Stimulated activated CD8-positive, alpha-beta memory T cell treated with anti-CD3 and anti-CD28 coated beads, Interleukin-4, amount 100 ng/mL, for 1 hour (primary cell): ENCODE measurements at regions not wholly inside any gene's neighbourhood (a gene's known extent, or its start where the extent isn't known, plus 50 kb on each side); places are given as distances from the start of the nearest gene placed in this dataset.

Source experiments
- DNase-seq, 2 donors: peaks; one replicate each; pipeline ENCODE4 v3.0.0-alpha.2; 2020; ENCODE audit warnings: low read depth in 2 of 2, low spot score in 1 of 2

DNA sequence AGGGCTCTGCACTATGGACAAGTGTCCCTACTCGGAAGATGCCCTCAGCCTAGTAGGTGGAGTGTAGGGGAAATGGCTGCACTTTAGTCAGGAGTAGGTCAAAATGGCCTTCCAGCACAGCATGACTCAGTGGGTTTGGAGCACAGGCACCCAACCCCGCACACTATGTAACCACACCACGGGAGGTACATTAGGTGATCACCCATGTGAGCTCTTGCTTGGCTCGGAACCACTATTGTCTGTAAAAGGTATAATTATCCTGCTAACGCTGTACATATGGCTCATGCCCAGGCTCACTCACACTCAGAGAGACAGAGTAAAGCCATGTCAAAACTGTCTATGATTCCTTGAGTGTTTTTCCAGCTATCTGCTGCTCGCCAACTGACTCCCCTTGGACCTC is 156.9 kb upstream of the DACH1 start:
- no peak for DNase-seq

DNA sequence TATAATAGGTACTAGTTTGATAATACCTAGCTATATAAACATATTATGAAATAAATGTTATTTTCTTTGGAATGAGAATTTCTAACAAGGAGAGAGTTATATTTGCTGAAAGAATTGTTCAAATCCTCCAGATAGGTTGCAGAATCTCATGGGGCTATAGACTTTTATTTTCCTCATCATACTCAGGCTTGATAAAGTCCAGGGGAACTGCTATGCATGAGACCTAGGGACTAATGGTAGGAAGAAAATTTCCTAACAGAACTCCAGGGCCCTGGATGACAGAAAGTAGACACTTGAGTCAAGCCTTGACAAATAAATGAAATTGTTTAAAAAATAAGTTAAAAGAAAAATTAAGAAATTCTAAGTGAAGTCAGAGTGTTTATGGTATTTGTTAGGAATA is 138.5 kb upstream of the DACH1 start:
- no peak for DNase-seq

DNA sequence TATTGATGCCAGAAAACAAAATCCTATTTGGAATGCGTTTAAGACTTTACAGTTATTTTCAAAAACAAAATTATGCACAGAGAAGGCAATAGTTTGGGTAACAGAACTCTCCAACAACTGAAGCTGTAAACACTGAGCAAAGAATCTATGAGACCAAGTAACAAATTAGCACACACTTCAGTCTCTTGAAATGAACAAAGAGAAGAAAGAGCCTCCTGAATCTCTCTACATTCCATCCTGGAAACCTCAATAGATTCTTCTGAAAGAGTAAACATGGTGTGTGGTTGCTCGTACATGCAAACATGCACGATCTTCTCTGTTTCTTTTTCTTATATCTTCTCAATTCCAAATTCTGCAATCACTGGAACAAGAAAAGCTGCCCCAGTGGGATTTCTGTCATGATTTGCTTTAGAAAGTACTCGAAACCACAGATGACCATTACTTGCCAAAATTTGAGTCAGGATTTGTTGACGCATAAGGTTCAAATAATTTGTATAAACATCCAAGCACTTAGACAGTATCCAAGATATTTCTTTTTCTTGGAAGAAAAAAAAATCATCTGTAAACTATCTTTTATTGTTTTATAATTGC is 137.9 kb upstream of the DACH1 start:
- DNase-seq, result no peak

DNA sequence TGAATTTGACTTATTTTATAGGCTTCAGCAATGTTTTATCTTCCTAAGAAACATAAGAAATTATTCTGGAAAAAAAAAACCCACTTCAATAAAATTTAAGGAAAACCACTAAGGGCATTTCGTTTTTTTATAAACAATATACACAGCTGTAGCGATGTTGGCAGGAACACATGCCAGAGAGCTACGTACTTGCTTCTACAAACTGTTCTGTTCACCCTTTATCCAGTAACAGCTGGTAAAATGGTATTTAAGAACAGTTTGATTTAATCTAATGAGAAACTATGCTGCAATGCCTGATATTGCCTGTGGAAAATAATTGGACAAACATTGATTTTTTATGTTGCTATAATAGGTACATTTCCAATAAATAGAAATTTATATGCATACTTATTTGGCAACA is 137.2 kb upstream of the DACH1 start:
- DNase-seq, result no peak

DNA sequence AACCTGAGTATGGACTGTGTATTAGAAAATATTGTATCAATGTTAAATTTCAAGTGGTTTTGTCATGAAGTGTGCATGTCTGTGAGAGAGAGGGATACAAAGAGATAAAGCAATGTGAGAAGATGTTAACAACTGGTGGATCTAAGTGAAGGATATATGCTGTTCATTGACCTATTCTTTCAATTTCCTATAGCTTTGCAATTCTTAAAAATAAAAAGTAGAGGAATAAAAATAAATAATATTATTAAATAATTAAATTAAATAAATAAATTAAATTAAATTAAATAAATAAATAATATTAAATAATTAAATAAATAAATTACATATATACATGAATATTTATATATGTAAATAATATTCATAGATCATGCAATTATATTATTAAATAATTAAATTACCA is 131.2 kb upstream of the DACH1 start:
- no peak for DNase-seq

DNA sequence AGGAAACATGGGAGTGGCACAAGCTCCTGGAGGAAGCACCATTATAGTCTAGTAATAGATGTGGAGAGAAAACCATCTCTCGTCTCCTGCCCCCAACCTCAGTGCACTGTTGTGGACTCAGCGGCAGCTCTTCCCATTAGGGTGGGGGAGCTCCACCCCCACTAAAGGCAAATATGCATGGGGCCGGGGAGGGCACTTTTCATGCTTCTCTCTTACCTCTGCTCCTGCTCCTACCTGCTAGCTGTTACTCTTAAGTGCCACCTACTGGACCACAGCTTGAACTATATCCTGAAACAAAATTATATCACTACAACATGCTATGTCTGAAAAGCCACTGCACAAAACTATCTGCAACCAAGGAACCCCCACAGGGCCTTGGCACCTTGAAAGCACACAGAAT is 112.6 kb upstream of the DACH1 start:
- no peak for DNase-seq

DNA sequence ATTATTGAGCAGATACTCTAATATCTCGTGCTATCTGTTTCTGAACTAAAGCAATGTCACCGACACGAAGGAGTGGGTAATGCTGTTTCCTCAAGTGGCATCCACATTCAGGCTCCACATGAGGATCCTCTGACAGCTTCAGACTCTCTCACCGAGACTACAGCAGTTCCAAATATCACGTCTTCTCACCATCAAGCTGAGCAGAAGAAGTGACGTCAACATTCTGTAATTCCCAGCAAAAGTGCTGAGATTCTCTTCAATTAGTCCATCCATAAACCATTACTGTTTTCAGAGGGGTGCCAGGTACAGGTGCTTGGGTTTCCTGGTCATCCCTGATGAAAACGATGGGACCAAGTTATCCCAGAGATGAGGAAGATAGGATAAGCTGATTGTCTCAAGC is 110.0 kb upstream of the DACH1 start:
- no peak for DNase-seq

DNA sequence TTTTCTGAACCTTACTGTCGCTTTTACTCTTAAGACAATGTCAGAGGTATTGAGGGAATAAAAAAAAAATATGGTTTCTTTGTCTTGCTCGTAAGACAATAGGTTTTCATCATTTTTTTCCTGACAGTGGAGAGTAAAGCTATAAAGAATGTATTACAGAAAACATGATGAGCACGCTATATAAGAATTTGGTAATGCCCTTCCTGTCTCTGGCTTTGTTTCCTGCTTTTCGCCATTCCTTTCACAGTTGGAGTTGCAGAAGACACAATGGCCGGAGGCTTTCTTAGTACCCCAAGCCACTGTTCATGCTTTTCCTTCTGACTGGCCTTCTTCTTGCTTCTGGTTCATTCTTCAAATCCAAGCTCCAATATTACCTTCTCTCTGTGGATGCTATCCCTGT is 101.0 kb upstream of the DACH1 start:
- DNase-seq, result no peak

DNA sequence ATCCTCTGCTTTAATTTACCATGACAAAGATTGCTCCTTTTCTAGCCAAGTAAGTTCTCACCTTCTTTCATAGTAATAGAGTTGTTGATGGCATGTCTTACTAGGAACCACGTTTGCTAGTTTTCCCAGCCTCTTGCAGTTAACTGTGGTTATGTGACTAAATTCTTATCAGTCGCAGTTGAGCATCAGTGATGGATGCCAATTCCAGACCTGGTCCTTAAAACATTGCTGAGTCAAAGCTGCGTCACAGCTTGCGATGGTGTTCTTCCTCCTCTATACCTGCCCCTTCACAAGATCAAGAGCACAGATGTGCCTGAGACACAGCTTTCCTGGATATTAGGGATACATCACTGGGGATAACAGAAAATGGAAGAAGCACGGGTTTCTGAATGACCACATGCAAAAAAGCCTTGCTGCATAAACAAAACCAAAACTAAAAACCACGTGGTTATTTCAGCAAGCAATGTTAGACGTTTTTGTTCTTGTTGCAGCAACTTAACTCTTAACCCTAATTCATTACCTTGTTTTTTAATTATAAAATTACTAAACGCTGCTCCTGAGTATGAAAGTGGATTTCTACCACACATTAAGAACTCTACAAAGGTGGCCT is 97.6 kb upstream of the DACH1 start:
- no peak for DNase-seq

DNA sequence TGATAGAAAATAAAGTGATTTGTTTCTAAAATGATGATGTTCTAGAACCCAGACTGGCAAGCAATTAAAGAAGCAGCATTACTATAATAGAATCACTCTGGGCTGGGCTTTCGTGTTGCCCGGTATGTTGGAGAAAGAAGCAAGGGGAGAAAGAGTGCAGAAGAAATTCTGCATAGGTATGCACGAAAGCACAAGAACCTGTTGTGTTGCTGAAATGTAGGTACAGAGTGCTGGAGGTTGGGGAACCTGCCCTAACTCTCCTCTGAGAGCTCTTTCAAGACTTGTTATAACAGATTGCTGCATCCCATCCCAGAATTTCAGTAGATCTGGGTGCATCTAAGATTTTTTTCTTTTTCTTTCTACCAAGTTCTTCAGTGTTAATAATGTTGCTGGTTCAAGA is 95.7 kb upstream of the DACH1 start:
- DNase-seq, result no peak

DNA sequence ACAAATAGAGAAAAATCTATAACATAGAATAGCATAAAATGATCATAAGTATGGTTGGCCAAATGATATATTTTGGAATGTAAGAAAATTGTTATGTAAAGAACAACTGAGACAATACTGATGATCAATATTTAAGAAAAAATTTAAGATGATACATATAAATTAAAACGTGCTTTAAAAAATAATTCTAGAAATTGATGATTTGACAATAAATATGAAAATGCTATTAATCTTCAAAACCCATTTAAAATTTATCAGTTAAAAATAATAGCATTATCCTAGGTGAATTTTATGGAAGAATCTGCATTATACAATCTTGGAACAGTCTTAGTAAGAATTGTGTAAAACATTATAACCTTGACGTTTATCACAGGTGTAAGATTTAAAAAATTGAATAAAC is 95.1 kb upstream of the DACH1 start:
- DNase-seq, result no peak

DNA sequence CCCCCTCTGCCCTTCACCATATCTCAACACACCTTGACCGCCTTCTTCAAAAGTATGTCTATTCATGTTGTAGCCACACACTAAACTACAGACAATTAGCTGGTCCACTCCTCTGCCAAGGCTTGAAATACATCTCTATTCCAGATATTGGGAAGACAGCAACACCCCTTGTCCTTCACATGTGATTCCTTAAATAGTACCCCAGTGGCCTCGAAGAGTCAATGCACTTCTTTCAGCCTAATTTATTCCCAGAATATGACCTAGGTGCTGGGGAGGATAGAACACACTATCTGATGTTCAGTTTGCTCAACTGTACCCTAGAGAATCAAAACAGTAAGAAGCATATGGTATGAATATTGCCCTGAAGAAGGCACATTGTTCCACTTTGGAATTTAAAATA is 82.4 kb upstream of the DACH1 start:
- no peak for DNase-seq

DNA sequence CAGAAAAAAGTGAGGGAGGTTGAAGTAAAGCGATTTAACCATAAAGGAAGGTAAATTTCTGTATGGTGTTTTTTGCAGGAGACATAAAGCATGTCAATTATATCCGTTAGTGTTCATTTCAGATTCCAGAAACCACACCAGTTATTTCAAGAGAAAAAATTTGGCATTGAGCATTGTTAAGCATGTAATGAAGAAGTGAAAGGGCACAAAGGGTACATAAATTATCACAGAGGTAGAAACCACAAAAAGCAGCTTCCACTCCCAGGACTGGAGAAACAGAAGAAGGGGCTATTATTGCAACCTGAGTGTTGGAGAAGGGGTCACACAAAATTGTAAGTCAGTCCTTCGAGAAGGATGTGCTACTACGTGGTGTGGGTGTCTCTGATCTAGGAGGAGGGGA is 72.2 kb upstream of the DACH1 start:
- DNase-seq, result no peak

DNA sequence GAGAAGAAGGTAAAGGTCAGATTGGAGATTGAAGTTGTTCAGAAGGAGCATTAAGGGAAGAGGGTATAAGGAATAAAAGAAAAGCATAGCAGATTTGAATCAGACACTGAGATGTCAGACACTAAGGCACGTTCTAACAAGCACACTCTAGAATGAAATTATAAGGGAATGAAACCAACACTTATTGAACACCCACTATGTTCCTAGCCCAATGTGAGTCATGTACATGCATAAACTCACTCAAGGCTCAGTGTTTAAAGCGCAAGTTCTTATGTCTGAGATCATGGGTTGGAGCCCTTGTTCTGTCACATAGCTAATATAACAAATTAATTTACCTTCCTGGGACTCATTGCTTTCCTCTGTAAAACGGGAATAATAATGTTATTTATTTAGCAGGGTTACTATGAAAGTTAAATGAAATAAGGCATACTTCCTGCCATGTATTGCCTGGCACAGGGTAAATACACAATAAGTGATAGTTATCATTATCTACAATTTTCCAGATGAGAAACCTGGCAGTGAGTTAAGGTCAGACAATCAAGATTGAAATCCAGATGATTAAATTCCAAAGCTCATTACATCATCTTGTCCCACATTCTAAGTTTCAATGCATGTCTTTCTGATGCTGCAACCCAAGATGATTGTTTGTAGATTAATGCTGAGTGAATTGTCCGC is 68.3 kb upstream of the DACH1 start:
- DNase-seq, result no peak

DNA sequence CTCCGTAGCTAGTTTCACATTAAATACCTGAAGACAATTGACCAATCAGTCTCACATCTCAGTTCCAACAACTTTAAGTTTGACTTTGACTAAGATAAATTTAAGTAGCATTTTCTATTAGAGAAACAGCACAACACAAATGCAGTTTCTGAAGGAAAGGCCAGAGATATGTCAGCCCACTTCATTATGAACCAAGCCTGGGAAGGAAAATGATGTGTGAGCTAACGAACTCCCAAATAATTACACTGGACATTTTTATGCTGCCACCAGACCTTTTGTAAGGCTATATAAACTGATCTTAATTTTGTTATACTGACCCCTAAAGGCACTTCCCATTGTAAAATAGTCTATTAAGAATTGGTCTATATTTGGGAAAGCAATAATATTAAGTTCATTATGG is 57.9 kb upstream of the DACH1 start:
- DNase-seq, result no peak

DNA sequence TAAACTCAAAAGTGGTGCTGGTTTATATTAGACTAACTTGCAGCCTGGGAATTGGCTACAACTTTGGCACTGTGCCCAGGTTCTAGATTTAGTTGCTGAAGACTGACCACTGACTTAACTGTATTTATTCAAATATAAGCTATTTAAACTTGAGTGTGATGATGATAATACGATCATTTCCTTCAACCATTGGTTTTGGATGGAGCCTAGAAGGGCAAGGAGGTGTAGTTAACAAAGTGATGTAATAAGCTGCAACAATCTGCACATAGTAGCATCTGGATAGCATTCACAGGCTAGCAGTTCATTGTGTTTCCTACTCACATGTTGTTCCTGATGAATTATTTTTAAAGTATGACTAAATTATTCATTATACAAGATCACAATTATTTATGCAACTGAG is 55.2 kb upstream of the DACH1 start:
- DNase-seq, result no peak
